Skin of body (tissue), 1 donor: ENCODE measurements at regions not wholly inside any gene's neighbourhood (a gene's known extent, or its start where the extent isn't known, plus 50 kb on each side); places are given as distances from the start of the nearest gene placed in this dataset.
"Not testable (repeated sequence)": the region's sequence is repeated elsewhere in the genome, so short reads cannot be mapped to it uniquely, and the experiment has no call there.

ENCODE experiments used
- DNase-seq: peaks from one replicate; lab custom pipeline; 2025; lab: John Stamatoyannopoulos, UW

DNA sequence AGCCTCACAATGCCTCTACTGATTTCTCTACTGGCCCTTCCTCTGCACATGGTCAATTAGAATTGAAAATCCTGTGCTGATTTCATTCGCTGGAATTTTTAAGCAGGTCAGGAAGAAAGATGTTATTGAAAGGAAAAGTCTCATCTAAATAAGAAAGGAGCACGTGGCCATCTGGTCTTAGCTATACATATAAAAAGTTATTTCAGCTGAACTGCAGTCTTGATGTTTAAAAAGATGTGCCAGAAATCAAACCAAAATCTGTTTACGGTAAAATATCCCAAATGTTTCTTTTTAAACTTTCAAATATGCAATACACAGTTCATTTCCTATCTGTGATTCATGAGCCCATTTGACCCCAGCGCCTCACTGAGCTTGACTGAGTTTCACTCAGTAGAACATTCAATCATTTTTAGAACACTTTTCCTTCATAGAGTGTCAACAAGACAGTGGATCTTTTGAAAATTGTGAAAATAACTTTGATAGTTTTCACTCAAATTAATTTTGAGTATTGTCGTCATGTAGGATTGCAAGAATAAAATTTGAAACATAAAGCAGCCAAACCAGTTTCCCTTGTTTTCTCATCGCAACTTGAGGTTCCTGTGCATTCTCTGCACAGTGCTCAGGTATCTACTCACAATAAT, 293.6 kb downstream of the PTPRC start:
- peak; percentile 20 for DNase-seq

DNA sequence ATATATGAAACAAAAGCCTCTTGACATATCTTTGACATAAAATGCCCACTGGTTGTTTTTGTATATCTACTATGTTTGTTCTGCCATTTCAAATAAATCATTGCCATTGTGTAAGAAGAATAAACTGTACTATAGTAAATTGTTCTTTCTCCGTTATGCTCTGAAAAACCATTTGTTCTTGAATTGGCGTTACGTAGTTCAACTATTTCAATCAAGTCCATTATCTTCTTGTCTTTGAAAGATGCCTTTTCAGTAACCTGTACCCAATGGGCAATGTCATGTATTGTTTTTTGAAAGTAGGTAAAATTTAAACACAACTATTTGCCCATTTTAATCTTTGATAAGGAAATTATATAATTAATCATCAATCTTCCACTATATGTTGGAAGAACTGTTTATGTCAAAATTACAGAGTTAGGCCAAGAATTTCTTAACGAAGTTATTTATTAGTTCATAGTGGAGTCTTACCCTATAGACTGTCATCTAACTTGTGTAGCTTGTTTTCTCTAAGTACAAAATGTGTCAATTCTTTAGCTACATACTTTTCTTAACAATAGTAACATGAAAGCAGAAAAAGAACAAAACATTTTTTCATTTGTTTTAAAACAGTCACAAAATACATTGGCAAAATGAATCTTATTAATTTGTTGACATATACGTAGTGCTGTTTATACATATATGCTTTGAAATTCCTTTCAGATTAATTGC, 294.8 kb downstream of the PTPRC start:
- DNase-seq, result no peak

DNA sequence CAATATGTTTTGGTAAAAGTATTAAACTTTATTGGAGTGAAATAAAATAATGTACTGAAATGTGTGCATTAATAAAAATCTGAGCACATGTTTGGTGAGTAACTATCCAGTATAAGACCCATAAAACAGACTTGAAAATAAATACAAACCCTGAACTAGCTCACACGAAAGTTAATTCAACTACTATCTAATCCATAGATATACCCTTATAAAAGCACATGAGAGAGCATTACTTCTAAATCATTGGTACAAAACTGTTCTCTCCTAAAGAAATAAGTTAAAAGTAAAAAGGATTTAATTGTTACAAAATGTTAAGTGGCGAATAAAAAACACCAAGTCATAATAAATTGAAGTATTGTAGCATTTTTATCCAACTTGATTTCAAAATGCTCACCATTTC, 295.6 kb downstream of the PTPRC start:
- peak; percentile 43 for DNase-seq

DNA sequence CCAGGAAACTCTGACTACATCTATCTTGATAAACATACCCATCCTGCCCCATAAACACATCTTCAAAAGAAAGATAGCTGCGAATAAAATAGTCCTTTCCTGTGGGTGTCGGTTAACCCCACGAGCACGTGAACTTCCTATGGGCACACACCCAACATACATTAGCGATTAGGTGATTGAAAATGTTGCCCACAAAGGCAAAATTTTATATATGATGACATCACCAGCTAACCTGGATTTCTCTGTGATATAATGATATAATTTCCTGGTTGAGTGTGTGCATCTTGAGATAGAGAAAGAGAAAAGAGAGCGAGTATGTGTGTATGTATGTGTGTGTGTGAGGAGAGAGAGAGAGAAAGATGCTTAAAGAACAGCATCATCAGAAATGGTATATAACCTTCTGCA, 296.1 kb downstream of the PTPRC start:
- no peak for DNase-seq

DNA sequence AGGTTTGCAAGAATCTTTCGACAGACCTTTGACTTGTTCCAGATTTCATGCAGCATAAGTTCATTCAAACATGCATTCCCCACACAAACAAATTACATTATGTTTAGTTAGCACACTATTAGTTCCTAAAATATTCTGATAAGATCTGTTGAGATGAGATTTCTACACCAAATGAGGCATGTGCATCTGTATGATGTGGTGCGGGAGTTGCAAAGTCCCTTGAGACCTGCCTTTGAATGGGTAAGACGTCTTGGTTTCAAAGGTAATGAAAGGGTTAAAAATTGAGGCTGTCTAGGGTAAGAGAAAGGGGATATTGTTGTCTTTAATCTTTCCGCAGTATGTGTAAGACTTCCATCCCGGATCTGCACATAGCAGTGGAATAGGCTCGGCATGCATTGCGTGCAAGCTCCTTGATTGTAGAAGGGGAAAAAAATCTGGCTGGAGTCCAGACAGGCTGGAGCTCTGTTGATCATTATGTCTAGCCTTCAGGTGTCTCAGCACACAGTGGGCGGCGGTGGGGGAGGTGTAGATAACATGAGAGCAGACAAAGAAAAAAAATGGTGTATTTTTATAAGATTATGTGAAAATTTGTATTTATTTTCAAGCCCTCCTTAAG, 296.6 kb downstream of the PTPRC start:
- peak; percentile 88 for DNase-seq

DNA sequence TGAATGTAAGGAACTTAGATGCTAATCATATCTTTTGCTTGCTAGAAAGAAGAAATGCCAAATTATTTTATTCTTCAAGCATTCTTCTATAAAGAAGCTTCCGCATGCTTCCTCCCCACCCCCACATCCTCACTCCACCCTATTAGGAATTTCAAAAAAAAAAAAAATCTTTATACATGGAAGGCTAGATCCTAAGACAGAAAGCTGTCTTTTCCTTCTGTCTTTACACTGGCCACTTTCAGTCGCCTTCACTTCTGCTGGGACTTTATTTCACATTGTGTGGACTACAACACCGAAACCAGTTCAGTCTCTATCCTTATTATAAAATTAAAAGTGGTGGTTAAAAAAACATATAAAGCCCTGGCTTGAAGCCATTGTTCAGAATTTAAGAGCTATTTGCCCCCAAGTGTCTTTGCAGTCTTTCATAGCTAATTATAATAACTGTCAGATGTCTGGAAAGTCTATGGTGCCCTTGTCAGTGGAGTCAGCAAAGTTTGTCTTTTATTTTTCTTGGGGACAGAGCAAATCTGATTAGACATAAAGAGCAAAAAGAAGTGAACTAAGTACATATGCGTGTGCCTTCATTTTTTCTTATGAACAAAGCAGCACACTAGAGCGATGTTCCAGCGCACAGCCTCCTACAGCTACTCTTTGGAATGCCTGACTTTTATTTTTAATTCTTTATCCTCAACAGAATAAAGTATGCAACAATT, 297.7 kb downstream of the PTPRC start:
- peak; percentile 59 for DNase-seq

DNA sequence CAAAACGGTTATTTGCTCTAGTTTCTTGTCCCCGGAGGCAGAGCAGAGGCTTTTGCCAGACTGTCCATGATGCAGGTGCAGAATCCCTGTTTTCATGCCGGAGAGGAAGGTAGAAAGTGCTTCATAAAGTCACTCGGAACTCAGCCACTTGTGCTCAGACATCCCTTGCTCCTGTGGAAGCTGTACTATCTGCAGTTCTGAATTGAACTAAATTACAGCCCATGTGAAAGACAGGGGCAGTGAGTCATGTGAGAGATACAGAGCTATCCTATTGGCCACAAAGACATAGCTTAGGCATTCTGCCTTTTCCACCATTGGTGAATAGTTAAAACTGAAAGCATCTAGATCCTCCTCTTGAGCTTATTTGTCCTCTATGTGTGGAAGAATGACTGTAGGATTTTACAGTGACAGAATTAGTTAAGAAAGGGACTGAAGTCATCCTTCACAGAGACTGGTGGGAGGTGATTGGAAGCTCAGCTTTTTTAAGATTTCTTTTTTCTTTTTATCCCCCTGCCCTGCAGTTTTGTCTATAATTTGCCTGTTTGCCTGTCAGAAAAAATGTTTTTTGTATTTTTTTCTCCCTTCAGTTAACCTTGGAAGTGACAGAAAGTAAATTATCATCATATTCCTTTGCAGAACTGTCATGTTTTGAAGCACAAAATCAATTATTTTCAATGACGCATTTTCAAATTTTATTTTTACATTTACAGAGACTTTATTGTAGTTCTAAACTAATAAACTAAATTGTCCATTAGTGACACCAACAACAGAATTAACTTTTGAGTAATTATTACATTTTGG, 298.6 kb downstream of the PTPRC start:
- peak; percentile 97 for DNase-seq

DNA sequence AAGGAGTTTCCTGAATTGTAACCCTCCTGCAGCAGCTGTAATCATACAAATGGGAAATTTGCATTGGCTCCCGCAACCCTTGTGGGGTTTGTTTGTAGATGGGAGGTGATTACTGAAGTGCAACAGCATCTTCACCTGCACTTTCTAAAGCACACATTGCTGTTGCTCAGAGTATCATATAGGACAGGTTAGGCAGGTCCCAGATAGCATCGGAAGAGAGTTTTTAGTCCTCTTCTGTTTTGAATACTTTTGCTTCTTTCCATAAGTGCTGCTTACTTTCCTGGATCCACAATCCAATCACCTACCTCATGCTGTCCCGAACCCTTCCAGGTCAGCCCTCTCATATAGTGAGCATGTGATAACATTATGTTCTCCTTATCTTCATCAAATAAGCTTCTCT, 300.4 kb downstream of the PTPRC start:
- DNase-seq, result no peak

DNA sequence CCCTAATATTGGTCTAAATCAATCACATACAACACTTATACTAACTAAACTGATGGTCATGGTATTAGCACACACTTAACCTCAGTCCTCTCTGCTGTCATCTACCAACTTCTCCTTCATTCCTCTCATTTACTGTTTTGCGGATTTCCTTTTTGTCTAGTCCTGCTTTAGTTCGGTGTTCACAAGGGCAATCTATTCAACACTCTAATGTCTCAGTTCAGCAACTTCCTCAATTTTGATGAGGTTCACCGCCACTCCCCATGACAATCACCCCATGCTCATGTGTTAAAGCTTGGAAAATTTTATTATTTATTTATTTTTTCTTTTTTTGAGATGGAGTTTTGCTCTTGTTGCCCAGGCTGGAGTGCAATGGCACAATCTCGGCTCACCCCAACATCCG, 301.1 kb downstream of the PTPRC start:
- no peak for DNase-seq

DNA sequence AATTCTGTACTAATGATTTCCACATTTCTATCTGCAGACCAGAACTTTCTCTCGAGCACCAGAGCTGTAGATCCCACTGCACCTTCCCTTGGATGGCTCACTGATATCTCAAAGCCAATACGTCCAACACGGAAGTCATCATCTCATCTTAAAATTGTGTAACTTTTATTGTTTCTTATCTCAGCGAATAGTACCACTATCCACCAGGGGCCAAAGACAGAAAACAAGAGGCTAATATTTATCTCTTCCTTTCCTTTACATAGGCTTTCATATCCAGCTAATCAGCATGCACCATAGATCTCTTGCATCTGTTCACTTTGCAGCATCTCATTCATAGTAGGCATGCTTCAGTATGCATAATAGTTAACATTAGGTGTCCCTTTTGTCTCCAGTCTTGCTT, 303.6 kb downstream of the PTPRC start:
- DNase-seq, result no peak

DNA sequence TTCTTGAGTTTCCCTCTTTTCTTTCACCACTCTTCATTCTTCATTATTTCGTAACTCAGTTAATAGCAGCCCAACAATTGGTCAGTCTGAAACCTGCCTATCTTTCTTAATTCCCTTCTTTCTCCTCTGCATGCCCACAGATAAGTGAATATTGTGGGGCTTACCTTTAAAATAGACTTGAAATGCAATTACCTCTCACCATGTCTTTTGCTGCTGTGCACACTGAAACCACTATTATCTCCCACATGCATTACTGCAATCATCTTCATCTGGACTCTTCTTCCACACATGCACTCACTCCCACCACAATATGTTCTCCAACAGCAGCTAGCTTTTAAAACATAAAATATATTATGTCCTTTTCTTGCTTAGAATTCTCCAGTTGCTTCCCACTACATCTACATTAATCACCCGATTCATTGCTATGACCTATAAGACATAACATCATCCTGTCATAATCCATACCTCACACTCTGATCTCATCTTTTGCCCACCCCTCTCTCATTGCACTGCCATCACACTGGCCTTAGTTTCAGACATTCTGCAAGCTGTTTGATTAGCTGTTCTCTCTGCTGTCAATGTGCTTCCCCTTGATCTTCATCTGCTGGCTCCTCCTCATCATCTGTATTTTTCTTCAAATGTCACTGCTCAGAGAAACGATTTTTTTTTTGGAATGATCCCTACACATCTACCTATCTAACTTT, 304.8 kb downstream of the PTPRC start:
- no peak for DNase-seq

DNA sequence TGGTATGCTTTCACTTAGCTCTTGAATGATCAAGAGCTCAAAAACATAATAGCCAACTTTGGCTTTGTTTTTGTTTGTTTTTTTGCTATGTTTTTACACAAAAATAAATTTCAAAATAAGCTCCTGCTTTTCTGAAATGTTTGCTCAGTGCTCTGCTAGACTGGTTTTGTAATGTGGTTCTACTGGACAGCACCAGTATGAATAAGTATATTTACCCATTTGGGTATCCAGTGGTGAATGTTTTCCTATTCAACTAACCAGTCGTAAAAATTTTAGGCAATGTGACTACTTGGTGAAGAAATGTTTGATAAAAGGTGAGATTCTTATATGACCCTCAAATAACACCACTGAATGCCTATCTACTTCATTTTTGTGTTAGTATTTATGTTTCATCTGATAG, 308.6 kb downstream of the PTPRC start:
- no peak for DNase-seq

DNA sequence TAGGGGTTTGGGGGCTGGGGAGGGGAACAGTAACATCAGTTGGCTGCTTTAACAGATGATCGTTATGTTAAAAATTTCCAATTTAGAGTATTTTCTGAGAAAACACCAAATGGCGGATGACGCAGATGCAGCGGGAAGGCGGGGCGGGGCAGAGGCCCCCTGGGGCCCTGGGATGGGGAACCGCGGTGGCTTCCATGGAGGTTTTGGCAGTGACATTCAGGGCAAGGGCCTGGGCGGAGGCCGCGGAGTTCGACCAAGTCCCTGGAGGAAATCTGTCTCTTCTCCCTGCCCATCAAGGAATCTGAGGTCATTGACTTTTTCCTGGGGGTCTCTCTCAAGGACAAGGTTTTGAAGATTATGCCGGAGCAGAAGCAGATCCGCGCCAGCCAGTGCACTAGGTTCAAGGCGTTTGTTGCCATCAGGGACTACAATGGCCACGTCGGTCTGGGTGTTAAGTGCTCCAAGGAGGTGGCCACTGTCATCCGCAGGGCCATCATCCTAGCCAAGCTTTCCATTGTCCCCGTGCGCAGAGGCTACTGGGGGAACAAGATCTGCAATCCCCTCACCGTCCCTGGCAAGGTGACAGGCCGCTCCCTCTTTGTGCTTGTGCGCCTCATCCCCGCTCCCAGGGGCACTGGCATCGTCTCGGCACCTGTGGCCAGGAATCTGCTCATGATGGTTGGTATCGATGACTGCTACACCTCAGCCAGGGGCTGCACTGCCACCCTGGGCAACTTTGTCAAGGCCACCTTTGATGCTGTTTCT, 310.2 kb downstream of the PTPRC start:
- DNase-seq, result no peak

DNA sequence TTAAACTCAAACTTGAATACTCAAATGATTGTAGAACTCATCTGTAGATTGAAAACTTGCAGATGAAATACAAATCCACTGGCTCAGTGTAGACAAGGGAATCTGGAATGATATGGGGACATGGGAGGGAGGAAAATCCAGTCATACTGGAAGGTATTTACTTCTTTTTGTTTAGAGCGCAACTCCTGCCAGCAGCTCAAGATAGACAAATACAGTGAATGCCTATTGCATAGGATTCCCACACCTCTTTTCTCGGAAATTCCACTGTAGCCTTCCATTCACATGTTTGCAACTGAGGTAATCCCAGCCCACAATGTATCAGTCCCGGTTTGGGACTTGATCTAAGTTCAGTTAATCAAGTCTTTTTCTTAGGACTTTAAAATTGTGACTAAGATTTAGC, 311.2 kb downstream of the PTPRC start:
- no peak for DNase-seq

DNA sequence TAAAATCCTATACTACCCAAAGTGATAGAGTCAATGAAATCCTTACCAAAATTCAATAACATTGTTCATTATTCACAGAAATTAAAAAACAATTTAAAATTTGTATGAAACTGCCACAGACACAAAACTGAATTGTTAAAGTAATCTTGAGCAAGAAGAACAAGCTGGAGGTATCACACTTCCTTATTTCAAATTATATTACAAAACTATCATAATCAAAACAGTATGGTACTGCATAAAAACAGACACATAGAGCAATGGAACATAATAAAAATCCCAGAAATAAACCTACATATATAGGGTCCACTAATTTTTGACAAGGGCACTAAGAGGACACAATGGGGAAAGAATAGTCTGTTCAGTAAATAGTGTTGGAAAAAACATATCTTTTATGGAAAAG, 316.2 kb downstream of the PTPRC start:
- DNase-seq, result no peak

DNA sequence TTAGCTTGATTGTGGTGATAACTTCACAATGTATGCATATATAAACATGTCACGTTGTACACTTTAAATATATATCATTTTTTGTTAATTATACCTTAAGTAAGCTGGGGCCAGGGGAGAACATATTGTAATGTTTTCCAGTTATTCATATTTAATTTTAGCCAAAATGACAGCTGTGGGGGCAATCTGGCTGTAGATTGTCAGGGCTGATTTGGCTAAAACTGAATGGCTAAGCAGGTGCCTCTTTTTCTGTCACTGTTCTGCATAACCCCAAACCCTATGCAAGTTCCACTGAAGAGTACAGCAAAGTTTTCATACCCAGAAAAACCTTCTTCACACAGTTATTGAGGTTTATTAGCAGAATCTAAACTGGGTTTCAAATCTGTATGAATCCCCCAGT, 318.2 kb downstream of the PTPRC start:
- no peak for DNase-seq

DNA sequence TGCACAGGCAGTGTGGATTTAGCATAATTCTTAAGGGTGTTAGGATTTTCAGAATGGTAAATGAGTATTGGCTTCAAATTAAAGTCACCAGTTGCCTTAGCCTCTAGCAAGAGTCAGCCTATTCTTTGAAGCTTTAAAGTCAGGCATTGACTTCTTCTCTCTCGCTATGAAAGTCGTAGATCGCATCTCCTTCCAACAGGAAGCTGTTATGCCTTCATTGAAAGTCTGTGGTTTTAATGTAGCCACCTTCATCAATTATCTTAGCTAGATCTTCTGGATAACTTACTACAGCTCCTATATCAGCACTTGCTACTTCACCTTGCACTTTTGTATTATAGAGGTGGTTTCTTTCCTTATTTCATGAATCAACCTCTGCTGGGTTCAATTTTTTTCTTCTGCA, 320.2 kb downstream of the PTPRC start:
- DNase-seq, result no peak

DNA sequence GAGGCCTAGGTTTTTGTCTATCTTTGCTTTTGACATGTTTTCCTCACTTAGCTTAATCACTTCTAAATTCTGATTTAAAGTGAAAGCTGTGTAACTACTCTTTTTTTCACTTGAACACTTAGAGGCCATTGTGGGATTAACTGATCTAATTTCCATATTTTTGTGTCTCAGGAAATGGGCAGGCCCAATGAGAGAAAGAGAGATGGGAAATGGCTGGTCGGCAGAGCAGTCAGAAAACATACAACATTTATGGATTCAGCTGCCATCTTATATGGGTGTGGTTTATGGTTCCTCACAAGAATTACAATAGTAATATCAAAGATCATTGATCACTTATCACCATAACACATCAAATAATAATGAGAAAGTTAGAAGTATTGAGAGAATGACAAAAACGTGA, 320.8 kb downstream of the PTPRC start:
- DNase-seq, result no peak

DNA sequence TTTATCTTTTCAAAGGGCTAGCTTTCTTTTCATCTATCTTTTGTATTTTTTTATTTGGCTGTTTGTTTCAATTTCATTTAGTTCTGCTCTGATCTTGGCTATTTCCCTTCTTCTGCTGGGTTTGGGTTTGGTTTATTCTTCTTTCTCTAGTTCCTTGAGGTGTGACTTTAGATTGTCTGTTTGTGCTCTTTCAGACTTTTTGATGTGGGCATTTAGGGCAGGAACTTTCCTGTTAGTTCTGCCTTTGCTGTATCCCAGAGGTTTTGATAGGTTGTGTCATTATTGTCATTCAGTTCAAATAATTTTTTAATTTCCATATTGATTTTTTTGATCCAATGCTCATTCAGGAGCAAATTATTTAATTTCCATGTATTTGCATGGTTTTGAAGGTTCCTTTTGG, 325.0 kb downstream of the PTPRC start:
- not testable (repeated sequence) for DNase-seq

DNA sequence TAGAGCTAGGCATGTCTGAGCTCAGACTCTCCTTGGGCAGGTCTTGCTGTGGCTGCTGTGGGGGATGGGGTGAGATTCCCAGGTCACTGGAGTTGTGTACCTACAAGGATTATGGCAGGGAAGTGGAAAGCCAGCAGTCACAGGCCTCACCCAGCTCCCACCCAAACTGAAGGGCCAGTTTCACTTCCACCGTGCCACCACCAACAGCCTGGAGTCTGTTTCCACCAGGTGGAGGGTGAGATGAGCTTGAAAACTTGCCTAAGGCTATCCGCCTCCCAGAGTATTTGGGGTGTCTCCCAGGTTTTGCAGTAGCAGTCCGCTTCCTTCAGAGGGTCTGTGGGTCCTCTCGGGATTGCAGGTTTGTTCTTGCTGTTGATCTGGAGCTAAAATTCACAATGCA, 327.7 kb downstream of the PTPRC start:
- DNase-seq, result no peak
